Peyer's patch (tissue), 4 donors: ENCODE measurements at regions not wholly inside any gene's neighbourhood (a gene's known extent, or its start where the extent isn't known, plus 50 kb on each side); places are given as distances from the start of the nearest gene placed in this dataset.

Source experiments
- POLR2A ChIP-seq, 2 donors: fragments of 450-650 bp; IDR thresholded peaks; one replicate each; pipeline ENCODE4 v1.5.1; 2017; ENCODE audit warnings: antibody characterized with exemption in 2 of 2, mild to moderate bottlenecking in 2 of 2, moderate library complexity in 2 of 2
- TF ChIP-seq, protein P1 (sequence below), 6 experiments: fragments of 450-650 bp in 4 of 6; fragments of 200-600 bp in 2 of 6; sonication (generic) in 1 of 6; IDR thresholded peaks; one replicate each; pipeline ENCODE4 v1.5.1; 2017 to 2019; ENCODE audit warnings: antibody characterized with exemption in 6 of 6, mild to moderate bottlenecking in 3 of 6, moderate library complexity in 1 of 6

DNA sequence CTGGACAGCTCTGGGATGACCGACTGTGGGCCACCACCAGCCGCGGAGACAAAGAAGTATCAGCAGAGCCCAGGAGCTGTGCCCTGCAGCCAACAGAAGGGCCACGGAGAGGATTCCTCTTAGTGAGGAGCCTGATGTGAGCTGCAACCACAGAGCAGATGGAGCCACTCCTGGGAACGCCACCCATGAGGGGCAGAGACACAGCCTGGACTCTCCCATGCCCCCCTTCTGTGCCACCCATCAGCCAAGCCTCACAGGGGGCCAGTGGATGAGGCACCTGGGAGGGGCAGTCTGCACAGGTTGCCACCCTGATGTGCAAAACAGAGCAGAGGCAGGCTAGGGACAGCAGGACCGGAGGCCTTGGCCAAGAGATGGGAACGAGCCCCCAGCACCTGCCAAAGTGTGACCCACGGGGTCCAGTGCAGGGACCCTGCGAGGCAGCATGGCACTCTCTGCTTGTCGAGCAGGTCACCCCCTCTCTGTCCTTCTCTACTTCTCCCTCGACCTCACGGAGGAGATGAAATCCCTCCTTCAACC lies 380.7 kb upstream of the IRX1 start:
- TF ChIP-seq, protein P1, sequence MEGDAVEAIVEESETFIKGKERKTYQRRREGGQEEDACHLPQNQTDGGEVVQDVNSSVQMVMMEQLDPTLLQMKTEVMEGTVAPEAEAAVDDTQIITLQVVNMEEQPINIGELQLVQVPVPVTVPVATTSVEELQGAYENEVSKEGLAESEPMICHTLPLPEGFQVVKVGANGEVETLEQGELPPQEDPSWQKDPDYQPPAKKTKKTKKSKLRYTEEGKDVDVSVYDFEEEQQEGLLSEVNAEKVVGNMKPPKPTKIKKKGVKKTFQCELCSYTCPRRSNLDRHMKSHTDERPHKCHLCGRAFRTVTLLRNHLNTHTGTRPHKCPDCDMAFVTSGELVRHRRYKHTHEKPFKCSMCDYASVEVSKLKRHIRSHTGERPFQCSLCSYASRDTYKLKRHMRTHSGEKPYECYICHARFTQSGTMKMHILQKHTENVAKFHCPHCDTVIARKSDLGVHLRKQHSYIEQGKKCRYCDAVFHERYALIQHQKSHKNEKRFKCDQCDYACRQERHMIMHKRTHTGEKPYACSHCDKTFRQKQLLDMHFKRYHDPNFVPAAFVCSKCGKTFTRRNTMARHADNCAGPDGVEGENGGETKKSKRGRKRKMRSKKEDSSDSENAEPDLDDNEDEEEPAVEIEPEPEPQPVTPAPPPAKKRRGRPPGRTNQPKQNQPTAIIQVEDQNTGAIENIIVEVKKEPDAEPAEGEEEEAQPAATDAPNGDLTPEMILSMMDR (IDR thresholded peaks at IDR 0.05) = no peak
- no peak for TF ChIP-seq POLR2A (IDR thresholded peaks at IDR 0.05)
